ENCODE measurements at regions not wholly inside any gene's neighbourhood (a gene's known extent, or its start where the extent isn't known, plus 50 kb on each side); places are given as distances from the start of the nearest gene placed in this dataset.
"Not testable (repeated sequence)": the region's sequence is repeated elsewhere in the genome, so short reads cannot be mapped to it uniquely, and the experiment has no call there.

- in situ Hi-C loops (cut with MboI; ENCODE audit: low pct_unique_long_range_greater_than_20kb, low sequenced_read_pairs) = no loop called here
- DNase-seq = no peak
Measured at GRCh38 chr5:91607675-91608074, 224.6 kb upstream of the ARRDC3 start.

DNA sequence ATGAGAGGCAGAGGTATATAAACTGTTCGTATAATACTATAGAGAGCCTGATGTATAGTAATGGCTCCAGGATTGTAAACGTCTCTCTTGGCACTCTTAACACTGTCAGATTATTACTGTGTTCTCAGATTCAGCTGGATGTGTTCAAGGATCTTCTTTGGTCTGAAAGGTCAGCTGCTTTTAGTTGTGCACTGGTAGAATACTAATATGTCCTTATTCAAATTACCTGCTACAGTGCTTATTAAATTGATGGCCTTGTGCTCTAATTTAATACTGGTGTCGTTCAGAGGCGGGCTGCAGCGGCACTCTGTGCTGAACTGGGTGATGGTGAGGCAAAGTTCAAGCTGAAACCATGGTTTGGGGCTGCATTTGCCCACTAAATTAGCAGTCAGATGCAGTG lies 216.7 kb upstream of the ARRDC3 start:
- no peak for DNase-seq
- in situ Hi-C loops (cut with MboI; ENCODE audit: low pct_unique_long_range_greater_than_20kb, low sequenced_read_pairs) = no loop called here

- no peak for DNase-seq
- in situ Hi-C loops (cut with MboI; ENCODE audit: low pct_unique_long_range_greater_than_20kb, low sequenced_read_pairs) = no loop called here
Measured at GRCh38 chr5:91598216-91598615, 215.1 kb upstream of the ARRDC3 start.

DNA sequence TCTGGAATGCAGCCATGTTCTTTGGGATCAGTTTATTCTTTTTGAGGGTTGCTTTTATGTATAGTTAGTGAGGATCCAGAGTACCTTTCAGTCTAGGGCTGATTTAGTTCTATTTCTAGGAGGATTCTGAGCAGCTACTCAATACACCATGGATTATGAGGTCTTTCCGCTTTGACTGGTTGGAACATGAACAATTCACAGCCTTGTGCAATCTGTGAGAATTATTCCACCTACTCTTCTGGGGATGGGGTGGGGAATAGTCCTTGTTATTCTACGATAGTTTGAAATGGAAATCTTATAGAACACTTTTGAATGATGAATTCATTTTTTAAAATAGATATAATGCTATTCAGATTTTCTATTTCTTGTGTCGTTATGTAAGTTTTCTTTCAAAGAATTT lies 212.3 kb upstream of the ARRDC3 start:
- DNase-seq = no peak
- in situ Hi-C loops (cut with MboI; ENCODE audit: low pct_unique_long_range_greater_than_20kb, low sequenced_read_pairs) = no loop called here

GRCh38 chr5:91591076-91591475 lies 208.0 kb upstream of the ARRDC3 start:
- peak; percentile 20 for DNase-seq
- in situ Hi-C loops (cut with MboI; ENCODE audit: low pct_unique_long_range_greater_than_20kb, low sequenced_read_pairs) = no loop called here

- DNase-seq = no peak
- in situ Hi-C loops (cut with MboI; ENCODE audit: low pct_unique_long_range_greater_than_20kb, low sequenced_read_pairs) = no loop called here
Measured at GRCh38 chr5:91586232-91586631, 203.1 kb upstream of the ARRDC3 start.

GRCh38 chr5:91584352-91584751 lies 201.2 kb upstream of the ARRDC3 start:
- in situ Hi-C loops (cut with MboI; ENCODE audit: low pct_unique_long_range_greater_than_20kb, low sequenced_read_pairs) = no loop called here
- DNase-seq = no peak

- in situ Hi-C loops (cut with MboI; ENCODE audit: low pct_unique_long_range_greater_than_20kb, low sequenced_read_pairs); DNase-seq: not testable (repeated sequence)
Measured at GRCh38 chr5:91566012-91566411, 182.9 kb upstream of the ARRDC3 start.

DNA sequence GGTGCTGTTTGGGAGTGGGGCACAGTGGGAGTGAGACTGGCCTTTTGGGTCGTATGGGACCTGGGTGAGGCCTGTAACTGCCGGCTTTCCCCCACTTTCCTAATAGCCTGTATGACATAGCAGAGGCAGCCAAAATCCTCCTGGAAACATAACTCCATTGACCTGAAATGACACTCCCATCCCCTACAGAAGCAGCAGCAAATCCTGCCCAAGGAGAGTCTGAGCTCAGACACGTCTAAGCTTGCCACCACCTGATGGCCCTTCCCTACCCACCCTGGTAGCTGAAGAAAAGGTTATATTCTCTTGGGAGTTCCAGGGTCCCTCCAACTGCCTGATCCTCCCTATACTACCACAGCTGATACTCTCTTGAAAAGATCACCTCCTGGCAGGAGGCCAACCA lies 179.8 kb upstream of the ARRDC3 start:
- no peak for DNase-seq
- in situ Hi-C loops (cut with MboI; ENCODE audit: low pct_unique_long_range_greater_than_20kb, low sequenced_read_pairs) = no loop called here

DNA sequence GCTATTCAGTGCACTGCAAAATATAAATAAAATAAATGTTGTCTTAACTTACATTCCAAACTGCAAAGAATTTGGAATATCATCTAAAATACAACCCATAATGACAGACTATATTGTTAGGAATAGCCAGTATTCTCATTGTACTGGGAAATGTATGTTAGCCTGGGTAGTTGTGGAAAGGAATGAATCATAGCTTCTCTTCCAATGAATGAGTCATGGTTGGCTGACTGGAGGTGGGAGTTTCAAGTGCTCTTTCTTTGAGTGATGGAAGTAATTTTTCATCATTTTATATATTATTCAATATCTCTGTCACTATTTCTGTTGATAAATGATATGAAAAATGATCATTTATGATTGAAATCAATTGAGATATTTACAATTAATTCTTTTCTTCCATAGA lies 158.6 kb upstream of the ARRDC3 start:
- no peak for DNase-seq
- in situ Hi-C loops (cut with MboI; ENCODE audit: low pct_unique_long_range_greater_than_20kb, low sequenced_read_pairs) = no loop called here

- in situ Hi-C loops (cut with MboI; ENCODE audit: low pct_unique_long_range_greater_than_20kb, low sequenced_read_pairs) = no loop called here
- no peak for DNase-seq
Measured at GRCh38 chr5:91538179-91538578, 155.1 kb upstream of the ARRDC3 start.

GRCh38 chr5:91535499-91535898 lies 152.4 kb upstream of the ARRDC3 start:
- DNase-seq = no peak
- in situ Hi-C loops (cut with MboI; ENCODE audit: low pct_unique_long_range_greater_than_20kb, low sequenced_read_pairs) = no loop called here

GRCh38 chr5:91534332-91534731 lies 151.2 kb upstream of the ARRDC3 start:
- in situ Hi-C loops (cut with MboI; ENCODE audit: low pct_unique_long_range_greater_than_20kb, low sequenced_read_pairs) = no loop called here
- no peak for DNase-seq

DNA sequence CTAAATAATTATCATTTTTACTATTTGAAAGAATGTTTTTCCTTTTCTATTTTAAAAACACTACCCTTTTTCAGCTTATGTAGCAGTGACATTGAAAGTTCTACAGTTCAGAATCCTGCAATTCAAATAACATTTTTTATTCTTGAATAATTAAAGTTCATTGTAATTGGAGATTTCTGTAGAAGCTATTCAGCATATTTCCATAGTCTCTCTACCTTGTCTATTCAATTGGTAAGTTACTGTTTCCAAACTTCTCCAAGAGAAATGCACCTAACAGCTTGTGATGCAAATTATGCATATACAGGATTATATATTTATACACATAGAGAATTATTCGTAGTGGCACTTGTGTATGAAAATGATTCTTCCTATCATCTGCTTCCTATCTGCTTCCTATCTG lies 149.7 kb upstream of the ARRDC3 start:
- no peak for DNase-seq
- in situ Hi-C loops (cut with MboI; ENCODE audit: low pct_unique_long_range_greater_than_20kb, low sequenced_read_pairs) = no loop called here

GRCh38 chr5:91532281-91532680 lies 149.2 kb upstream of the ARRDC3 start:
- in situ Hi-C loops (cut with MboI; ENCODE audit: low pct_unique_long_range_greater_than_20kb, low sequenced_read_pairs) = no loop called here

DNA sequence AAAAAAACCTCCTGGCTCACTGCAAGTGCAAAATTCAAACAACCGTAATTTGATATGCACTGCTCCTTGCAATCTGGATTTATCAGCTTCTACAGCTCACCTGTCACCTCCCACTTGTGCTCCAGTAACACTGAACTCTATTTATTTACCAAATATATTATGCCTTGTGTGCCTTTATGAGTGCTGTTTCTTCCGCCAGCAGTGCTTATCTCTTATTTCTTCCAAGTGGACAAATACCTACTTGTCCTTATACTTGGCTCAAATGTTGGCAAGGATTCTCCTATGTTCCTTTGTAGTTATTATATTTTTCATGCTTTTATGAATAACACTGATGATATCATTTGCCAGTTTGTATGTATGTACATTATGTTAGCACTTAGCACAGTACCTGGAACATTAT lies 145.7 kb upstream of the ARRDC3 start:
- DNase-seq = no peak
- in situ Hi-C loops (cut with MboI; ENCODE audit: low pct_unique_long_range_greater_than_20kb, low sequenced_read_pairs) = no loop called here

More at GRCh38 chr5:91532281-91532680, 149.2 kb upstream of the ARRDC3 start:
- DNase-seq = no peak

- in situ Hi-C loops (cut with MboI; ENCODE audit: low pct_unique_long_range_greater_than_20kb, low sequenced_read_pairs) = no loop called here
Measured at GRCh38 chr5:91521785-91522184, 138.7 kb upstream of the ARRDC3 start.

DNA sequence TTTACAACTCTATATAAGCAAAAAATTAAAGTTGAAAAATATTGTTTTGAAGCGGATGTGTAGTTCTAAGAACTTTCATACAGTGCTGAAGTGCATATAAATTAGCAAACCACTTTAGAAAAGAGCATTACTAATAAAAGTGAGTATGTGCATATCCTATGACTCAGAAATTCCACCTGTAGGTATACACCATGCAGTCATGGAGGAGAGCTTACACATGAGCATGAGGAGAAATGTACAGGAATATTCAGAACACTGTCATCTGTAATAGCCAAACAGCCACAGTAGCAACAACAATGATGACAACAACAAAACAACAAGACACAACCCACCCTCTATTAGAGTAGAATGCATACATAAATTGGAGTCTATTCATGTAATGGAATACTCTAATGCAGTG lies 138.2 kb upstream of the ARRDC3 start:
- in situ Hi-C loops (cut with MboI; ENCODE audit: low pct_unique_long_range_greater_than_20kb, low sequenced_read_pairs) = no loop called here
- no peak for DNase-seq

More at GRCh38 chr5:91521785-91522184, 138.7 kb upstream of the ARRDC3 start:
- no peak for DNase-seq

DNA sequence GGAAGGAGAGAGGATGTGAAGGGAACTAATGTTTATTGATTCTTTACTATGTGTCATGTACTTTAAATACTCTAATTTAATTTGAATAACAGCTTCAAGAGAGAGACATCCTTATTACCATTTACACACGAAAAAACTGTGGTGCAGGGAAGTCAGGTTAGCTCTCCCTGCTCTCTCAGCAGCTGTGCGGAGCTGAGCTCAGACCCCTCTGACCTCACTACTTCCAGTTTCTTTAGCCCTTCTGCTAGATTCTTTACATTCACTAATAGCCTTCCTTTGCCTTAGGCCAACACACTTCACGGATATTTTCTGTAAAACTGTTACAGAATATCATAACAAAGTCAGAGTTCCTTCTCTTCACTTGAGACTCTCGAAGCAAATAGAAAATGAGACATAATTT lies 131.3 kb upstream of the ARRDC3 start:
- in situ Hi-C loops (cut with MboI; ENCODE audit: low pct_unique_long_range_greater_than_20kb, low sequenced_read_pairs) = no loop called here
- no peak for DNase-seq

GRCh38 chr5:91503321-91503720 lies 120.2 kb upstream of the ARRDC3 start:
- in situ Hi-C loops (cut with MboI; ENCODE audit: low pct_unique_long_range_greater_than_20kb, low sequenced_read_pairs) = no loop called here
- no peak for DNase-seq

GRCh38 chr5:91500758-91501157 lies 117.6 kb upstream of the ARRDC3 start:
- DNase-seq = no peak
- in situ Hi-C loops (cut with MboI; ENCODE audit: low pct_unique_long_range_greater_than_20kb, low sequenced_read_pairs) = no loop called here

- DNase-seq = peak; percentile 71
- in situ Hi-C loops (cut with MboI; ENCODE audit: low pct_unique_long_range_greater_than_20kb, low sequenced_read_pairs) = no loop called here
Measured at GRCh38 chr5:91499943-91500531, 116.9 kb upstream of the ARRDC3 start.

Data from KBM-7 (cell line).